DMS53 (cell line): ENCODE measurements at regions not wholly inside any gene's neighbourhood (a gene's known extent, or its start where the extent isn't known, plus 50 kb on each side); places are given as distances from the start of the nearest gene placed in this dataset.
"Not testable (repeated sequence)": the region's sequence is repeated elsewhere in the genome, so short reads cannot be mapped to it uniquely, and the experiment has no call there.

Source experiments
- DNase-seq: peaks from one replicate; lab custom pipeline; 2025; lab: John Stamatoyannopoulos, UW

- DNase-seq, result no peak
These were observed 99.3 kb downstream of the DLEU7 start for GRCh38 chr13:50744116-50744660.

DNA sequence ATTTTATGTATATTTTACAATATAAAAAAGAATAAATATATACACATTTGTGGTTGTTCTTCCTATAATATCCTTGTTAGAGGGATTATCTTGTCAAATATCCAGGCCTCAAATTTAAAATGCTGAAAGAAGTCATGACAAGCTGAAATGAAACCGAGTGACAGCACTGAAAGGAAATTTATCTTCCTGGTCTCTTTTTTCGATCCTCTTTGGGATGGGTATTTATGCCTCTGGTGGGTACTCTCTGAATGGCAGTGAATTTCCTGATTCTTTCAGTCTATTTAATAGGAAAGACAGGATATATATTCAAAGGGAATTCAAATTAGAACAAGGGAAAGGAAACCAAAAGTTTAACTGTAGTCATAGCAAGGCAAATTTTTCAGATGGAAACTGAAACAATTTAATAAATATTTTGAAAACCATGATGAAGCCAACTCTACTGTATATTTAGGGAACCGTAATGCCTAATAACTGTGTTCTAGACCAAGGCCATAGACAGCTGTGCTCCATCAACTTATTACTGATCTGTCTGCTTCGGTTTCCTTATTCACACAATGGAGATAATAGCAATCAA lies 97.9 kb downstream of the DLEU7 start:
- DNase-seq, result peak; percentile 3

GRCh38 chr13:50747737-50748350 lies 95.6 kb downstream of the DLEU7 start:
- no peak for DNase-seq

DNA sequence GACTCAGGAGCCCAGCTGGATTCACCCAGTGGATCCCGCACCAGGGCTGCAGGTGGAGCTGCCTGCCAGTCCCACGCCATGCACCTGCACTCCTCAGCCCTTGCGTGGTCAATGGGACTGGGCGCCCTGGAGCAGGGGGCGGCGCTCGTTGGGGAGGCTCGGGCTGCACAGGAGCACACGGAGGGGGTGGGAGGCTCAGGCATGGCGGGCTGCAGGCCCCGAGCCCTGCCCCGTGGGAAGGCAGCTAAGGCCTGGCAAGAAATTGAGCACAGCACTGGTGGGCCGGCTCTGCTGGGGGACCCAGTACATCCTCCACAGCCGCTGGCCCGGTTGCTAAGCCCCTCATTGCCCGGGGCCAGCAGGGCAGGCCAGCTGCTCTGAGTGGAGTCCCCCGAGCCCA lies 90.3 kb downstream of the DLEU7 start:
- DNase-seq, result not testable (repeated sequence)

DNA sequence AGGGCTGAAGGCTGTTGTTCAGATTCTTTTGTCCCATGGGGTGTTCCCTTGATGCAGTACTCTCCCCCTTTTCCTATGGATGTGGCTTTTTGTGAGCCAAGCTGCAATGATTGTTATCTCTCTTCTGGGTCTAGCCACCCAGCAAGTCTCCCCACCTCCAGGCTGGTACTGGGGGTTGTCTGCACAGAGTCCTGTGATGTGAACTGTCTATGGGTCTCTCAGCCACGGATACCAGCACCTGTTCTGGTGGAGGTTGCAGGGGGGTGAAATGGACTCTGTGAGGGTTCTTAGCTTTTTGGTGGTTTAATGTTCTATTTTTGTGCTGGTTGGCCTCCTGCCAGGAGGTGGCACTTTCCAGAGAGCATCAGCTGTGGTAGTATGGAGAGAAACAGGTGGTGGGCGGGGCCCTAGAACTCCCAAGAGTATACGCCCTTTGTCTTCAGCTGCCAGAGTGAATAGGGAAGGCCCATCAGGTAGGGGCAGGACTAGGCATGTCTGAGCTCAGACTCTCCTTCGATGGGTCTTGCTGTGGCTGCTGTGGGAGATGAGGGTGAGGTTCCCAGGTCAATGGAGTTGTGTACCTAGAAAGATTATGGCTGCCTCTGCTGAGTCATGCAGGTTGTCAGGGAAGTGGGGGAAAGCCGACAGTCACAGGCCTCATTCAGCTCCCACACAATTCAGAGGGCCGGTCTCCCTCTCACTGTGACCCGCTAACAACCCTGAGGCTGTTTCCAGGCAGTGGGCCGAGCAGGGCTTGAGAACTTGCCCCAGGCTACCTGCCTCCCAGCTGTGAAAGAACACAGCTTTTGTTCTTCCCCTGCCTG lies 87.4 kb downstream of the DLEU7 start:
- DNase-seq, result peak; percentile 37

DNA sequence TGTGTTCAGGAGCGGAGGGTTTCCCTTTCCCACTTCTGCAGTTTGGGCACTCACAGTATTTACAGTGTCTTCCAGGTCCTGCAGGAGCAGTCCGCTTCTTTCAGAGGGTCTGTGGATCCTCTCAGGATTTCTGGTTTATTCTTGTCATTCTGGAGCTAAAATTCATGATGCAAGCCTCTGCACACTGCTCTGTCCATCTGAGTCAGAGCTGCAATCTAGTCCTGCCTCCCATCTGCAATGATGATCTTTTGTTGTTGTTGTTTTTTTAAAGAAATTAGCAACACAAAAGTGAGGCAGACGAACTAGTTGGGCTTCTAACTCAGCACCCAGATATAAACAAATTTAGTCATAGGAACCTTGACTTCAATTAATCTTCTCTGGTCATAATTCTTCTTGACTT lies 86.5 kb downstream of the DLEU7 start:
- no peak for DNase-seq

DNA sequence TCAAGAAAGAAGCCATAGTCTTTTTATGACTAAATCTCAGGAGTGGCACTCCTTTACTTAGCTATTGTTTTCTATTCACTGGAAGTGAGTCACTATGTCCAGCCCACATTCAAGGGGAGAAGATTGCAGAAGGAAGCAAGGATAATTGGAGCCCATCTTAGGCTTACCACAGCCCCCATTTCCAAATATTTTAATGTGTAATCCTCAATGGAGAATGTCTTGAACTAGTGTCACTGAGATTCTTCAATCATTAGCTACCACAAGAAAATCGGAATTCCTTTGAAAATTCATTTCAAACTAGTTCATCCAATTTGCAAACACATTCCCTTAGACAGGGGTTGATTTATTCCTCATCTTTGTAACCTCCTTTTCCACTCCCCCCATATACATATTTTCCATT lies 84.7 kb downstream of the DLEU7 start:
- no peak for DNase-seq

GRCh38 chr13:50760751-50761150 lies 82.7 kb downstream of the DLEU7 start:
- no peak for DNase-seq

- DNase-seq, result no peak
These were observed 82.1 kb downstream of the DLEU7 start for GRCh38 chr13:50761406-50761805.

- DNase-seq, result no peak
These were observed 80.4 kb downstream of the DLEU7 start for GRCh38 chr13:50762969-50763567.

- no peak for DNase-seq
These were observed 77.5 kb downstream of the DLEU7 start for GRCh38 chr13:50766013-50766412.

DNA sequence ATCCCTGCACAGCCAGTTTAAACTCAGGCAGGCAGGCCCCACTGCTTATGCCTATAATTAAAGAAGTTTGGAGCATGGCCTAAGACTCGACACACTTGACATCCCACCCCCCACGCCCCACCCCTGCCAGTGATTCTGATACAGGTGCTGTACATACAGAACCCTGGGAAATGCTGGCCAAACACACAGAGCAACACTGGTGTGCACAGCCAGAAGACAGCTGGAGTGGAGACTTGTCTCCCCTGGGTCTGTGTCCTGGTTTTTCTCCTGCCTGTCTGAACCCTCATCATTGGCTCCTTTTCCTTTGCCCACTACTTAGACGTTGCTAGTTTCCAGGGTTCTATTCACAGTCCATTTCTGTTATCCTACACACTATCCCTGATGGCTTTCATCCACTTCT lies 76.8 kb downstream of the DLEU7 start:
- DNase-seq, result no peak

DNA sequence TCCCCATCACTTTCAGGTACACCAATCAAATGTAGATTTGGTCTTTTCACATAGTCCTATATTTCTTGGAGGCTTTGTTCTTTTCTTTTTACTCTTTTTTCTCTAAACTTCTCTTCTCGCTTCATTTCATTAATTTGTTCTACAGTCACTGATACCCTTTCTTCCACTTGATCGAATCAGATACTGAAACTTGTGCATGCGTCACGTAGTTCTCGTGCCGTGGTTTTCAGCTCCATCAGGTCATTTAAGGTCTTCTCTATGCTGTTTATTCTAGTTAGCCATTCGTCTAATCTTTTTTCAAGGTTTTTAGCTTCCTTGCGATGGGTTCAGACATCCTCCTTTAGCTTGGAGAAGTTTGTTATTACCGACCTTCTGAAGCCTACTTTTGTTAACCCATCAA lies 70.6 kb downstream of the DLEU7 start:
- not testable (repeated sequence) for DNase-seq
